K562 (cell line): ENCODE measurements at regions not wholly inside any gene's neighbourhood (a gene's known extent, or its start where the extent isn't known, plus 50 kb on each side); places are given as distances from the start of the nearest gene placed in this dataset.
A peak's percentile ranks its signal among the peaks of the same experiment; 100 is the strongest.

ENCODE experiments used
- L3MBTL2 ChIP-seq: fragments of 450-650 bp; IDR thresholded peaks from 2 replicates; pipeline ENCODE4 v1.6.1; 2016; ENCODE audit warnings: mild to moderate bottlenecking, moderate library complexity
- NFRKB ChIP-seq: fragments of 450-650 bp; IDR thresholded peaks from 2 replicates; pipeline ENCODE4 v1.6.1; 2016; ENCODE audit warnings: low read depth
- ZNF318 ChIP-seq, 2 experiments: fragments of 450-650 bp; IDR thresholded peaks; 2 replicates each; pipeline ENCODE4 v1.6.1; 2016; ENCODE audit warnings: mild to moderate bottlenecking in 2 of 2, borderline replicate concordance in 1 of 2, low read depth in 1 of 2, moderate library complexity in 1 of 2

- TF ChIP-seq ZNF318 (IDR thresholded peaks at IDR 0.05; ENCODE audit: borderline replicate concordance in 1 of 2, low read depth in 1 of 2) (0 out of 4 replicates have a peak, but pooled peaks of 1 of the 2 experiments have one; percentile 10), L3MBTL2 (peak; percentile 90), NFRKB (0 out of 2 replicates have a peak, but pooled peaks have one; percentile 15)
Measured at GRCh38 chr21:5244376-5244718, 5277.0 kb upstream of the TPTE start (continued).
